HG03045 (cell line): ENCODE measurements at regions not wholly inside any gene's neighbourhood (a gene's known extent, or its start where the extent isn't known, plus 50 kb on each side); places are given as distances from the start of the nearest gene placed in this dataset.

ENCODE experiments used
- ATAC-seq: cut with Tn5 transposase; IDR thresholded peaks from one replicate; pipeline ENCODE4 v1.9.1; 2021; ENCODE audit warnings: mild to moderate bottlenecking, moderate library complexity; ENCODE audit not compliant: unreplicated experiment

DNA sequence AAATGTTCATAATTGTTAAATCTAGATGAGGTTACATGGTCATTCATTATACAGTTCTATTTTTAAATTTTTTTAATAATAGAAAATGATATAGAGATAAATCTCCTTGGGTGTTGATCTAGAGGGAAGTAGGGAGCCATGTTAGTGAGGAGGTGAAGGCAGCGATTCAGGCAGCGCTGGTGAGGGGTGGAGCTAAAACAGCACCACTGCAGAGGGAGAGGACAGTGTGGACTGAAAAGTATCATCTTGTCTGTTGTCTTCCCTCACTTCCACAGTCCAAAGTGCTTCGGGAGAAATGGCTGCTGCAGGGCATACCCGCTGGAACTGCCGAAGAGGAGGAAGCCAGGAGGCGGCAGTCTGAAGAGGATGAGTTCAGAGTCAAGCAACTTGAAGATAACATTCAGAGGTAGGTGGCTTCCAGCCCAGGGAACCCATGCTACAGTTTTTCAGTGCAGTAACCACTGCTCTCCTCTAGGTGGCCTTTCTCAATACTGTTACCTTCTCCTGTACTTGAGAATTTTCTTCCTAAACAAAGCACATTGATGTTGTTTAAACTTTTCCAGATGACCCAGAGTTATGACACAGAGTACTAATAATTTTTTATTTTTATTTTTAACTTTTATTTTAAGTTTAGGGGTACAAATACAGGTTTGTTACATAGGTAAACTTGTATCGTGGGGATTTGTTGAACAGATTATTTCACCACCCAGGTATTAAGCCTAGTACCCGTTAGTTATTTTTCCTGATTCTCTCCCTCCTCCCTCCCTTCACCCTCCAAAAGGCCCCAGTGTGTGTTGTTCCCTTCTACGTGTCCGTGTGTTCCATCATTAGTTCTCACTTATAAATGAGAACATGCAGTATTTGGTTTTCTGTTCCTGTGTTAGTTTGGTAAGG is 100.5 kb downstream of the PALM2AKAP2 start:
- ATAC-seq = no peak

DNA sequence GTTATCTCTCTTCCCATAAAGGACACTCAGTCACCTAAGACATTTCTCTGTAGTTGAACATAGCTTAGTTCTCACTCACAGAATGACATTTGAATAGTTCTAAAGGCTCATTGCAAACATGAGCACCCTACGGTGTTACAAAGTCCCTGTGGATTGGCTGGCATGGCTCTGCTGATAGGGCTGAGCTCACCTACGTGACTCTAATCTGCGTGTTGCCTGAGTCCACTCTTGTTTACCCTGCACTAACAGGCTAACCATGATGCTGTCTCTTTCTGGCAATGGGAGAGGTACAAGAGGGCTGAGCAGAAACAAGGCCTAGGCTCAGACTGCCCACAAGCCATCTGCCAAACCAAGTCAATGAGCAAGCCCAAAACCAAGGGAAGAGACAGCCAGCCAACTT is 103.6 kb downstream of the PALM2AKAP2 start:
- ATAC-seq = no peak

DNA sequence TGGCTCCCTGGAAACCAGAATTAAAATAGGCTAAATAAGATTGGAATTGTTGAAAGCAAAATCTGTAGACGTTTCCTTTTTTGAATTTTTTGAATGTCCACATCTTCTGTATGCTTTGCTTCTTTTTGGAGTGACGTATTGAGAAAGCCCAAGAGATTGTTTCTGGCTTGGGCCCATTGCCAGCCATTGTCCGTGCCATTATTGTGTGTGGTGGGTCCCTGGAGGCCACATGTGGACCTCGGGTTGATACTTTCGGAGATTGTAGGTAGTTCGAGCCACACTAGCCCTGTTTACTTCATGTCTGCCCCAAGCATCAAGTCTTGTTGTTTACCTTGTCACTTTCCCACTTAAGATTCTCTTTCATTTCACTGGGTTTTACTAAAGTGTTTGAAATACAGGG is 106.0 kb downstream of the PALM2AKAP2 start:
- no peak for ATAC-seq

DNA sequence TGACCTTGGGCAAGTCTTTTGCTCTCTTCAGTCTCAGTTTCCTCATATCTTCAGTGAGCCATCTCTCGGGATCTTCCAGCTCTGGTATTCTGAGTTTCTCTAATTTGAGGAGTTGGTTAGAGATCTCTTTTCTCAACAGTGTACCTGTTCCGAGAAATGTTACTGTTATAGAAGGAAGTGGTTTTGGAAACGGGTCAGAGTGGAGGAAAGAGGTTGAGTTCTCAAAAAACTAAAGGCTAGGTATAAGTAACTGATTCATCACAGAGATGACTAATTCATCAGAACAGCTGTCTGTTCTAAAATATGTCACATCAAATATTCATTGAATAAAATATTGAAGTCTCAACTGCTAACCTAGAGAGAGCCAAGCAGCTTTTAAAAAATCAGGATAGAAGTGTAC is 106.6 kb downstream of the PALM2AKAP2 start:
- no peak for ATAC-seq

DNA sequence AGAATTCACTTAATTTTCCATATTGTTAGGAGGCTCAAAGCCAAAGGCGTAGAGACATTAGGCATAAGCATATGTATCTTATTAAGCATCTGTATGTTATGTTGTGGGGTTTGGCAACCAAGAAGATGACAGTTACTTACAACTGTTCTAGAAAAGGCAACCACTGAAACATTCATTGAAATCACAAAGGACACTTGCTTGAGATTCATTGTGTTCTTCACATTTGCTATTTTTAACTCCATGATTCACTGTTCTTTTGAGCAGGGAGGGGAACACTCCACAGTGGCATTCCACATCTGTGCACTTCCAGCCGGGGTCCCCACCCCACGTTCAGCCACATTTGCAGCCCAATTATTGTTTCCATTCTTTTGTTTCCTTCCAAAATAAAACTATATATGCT is 107.1 kb downstream of the PALM2AKAP2 start:
- ATAC-seq = no peak

DNA sequence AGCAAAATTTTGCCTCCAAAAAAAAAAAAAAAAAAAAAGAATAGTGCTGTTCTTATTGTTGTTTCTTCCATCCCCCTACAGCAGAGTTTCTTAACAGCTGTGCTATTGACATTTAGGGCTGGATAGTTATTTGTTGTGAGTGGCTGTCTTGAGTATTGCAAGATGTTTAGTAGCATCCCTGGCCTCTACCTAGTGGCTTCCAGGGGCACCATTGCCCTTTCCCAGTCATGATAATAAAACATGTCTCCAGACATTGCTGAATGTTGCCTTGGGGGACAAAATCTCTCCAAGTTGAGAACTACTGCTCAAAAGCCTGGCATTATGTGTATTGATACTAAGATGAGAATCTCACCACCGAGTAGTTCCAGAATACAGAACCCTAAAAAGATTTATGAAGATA is 108.7 kb downstream of the PALM2AKAP2 start:
- ATAC-seq = no peak

DNA sequence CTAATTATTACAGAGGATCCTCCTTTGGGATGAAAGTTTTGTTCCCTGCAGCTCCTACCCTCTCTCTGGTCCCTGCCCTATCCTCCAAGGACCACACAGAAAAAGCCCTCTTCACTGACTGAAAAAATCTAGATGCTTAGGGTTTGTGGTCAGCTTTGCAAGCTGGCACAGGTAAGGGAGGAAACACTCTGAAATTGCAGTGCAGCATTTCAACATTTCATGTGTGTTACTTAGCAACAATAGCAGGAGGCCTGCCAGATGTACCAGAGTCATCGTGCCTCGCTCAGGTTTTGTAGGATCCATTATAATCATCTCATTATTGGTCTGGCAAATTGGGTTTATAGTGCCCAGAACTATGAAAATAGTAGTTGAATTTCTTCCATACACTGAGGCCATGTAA is 109.5 kb downstream of the PALM2AKAP2 start:
- no peak for ATAC-seq

DNA sequence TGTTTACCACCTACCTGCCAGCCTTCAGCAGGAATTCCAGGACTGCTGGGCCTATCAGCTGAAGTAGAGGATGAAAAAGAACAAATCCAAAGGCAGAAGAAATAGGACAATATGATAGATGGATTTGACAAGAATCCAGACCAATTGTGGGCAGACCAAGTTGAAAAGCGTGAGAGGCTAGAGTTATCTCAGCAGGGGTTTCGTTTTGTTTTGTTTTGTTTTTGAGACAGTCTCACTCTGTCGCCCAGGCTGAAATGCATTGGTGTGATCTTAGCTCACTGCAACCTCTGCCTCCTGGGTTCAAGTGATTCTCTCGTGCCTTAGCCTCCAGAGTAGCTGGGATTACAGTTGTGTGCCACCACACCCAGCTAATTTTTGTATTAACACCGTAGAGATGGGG is 113.2 kb downstream of the PALM2AKAP2 start:
- ATAC-seq = no peak

DNA sequence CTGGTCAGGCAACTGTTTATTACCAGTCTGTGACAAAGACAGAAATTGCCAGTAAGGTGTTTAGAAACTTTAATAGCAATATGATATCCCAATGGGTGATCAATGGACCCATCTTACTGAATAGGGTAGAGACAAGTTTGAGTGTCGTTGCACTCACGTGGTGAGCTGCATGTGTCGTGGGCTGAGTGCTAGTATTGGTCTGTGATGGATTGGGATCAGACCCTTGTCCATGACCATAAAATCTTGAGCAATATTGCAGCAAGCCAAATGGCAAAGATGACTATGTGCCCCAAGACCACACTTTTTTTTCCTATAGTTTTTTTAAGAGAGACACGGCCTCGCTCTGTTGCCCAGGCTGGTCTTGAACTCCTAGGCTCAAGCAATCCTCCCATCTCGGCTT is 114.5 kb downstream of the PALM2AKAP2 start:
- no peak for ATAC-seq

DNA sequence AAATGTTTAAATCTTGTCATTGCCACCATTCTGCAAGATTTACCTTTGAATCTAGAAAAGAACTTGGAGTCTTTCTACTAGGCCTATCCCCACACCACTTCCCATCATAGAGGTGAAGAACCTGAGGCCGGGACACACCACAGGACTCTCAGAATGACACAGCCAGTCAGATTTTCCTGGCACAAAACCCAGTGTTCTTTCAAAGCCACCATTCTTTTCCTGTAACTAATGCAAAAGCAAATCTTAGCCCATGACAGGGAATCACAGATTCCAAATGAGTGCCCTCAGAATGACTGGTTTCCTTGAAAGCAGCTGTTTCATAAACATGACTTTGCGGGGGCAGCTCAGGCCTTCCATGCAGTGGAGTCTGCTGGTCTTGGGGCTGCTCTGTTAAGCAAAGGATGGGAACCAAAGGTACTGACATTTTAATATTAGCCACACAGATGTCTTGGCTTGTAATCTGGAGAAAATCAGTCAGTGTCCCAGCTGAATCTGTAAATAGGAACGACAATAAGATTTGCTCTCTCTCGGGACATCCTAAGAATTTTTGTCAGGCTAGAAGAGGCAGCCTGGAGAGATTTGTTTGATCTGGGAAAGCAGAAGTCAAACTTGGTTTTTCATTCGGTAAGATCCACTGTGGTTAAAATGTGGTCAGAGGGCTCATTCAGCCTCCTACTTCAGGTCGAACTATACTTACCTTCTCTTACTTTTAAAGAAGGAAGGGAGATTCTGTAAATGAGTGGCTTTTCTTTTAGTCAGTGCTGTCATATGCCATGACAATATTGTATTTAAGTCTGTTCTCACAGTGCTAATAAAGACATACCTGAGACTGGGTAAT is 115.1 kb downstream of the PALM2AKAP2 start:
- ATAC-seq = peak; percentile 68

DNA sequence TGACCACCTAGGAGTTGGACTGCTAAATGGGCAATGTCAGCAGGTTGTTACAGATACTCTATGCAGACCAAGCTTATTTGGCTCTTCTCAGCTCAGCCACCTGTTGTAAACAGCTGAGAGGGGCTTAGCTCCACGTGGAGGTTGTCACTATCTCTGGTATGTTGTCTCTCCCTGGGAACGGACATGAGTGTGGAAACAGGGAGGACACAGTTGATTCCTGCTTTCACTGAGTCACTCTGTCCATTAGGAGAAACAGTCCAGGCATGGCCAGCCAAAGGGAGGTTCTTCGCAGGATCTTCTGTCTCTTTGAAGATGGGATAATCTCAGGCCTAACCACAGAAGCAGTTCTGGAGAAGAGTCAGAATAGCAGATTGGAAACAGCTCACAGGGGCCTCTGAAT is 121.2 kb downstream of the PALM2AKAP2 start:
- no peak for ATAC-seq

DNA sequence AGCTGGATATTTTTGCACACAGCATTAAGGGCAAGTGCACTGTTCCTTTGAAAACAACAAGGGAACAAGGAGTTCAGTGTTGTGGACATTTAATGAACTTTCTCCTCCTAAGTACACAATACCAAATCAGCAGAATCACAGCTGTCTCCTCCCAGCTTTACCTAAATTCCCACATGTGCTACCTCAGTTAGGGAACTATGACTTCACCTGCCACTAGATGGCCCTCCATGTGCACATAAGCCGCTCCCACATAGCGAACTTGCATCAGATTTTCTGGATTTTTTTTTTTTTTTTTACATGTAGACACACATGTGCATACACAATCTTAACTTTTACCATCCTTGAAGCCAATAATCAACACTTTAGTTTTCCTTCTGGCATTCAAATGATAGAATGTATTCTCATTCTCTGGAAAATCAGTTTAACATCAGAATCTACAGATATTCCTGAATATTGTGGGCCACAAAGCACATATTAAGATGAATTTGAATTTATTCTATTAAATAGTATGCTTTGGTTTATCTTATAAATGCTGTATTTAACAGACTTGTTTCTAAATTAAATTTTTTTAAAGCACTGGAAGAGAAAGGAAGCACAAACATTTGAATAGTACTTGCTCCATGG is 123.6 kb downstream of the PALM2AKAP2 start:
- no peak for ATAC-seq

DNA sequence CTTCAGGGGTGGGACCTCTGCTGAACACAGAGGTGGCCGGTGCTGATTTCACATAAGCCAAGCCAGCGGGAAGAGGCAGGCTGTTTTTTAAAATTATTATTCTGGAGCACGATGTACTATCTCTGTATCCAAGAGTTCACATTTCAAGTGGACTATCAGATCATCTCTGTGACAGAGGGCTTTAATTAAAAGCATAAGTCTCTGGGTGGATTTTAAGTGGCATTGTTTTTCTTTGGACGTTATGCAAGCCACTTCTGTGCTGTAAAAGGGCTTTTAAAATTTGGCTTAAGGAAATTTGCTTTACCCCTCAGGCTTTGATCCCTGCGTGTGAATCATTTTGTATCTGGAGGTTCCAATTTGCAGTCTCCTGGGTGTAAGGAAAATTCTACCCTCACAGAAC is 124.7 kb downstream of the PALM2AKAP2 start:
- no peak for ATAC-seq

DNA sequence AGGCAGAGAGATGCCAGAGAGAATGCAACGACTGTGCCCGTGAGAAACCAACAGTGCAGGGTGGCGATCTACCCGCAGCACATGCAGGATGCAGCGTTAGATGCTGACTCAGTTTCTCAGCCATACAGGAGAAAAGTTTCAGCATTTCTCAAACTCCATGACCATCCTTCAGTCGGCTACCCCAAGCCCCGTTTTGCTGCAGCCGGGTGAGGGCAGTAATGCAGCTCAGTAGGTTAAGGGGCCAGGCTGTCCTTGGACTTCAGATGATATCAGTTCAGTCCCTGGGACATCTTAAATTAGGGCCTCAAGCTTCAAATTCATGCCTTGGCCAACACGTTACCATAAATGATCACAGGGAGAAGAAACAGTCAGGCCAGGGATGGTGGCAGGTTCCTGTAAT is 125.5 kb downstream of the PALM2AKAP2 start:
- no peak for ATAC-seq

DNA sequence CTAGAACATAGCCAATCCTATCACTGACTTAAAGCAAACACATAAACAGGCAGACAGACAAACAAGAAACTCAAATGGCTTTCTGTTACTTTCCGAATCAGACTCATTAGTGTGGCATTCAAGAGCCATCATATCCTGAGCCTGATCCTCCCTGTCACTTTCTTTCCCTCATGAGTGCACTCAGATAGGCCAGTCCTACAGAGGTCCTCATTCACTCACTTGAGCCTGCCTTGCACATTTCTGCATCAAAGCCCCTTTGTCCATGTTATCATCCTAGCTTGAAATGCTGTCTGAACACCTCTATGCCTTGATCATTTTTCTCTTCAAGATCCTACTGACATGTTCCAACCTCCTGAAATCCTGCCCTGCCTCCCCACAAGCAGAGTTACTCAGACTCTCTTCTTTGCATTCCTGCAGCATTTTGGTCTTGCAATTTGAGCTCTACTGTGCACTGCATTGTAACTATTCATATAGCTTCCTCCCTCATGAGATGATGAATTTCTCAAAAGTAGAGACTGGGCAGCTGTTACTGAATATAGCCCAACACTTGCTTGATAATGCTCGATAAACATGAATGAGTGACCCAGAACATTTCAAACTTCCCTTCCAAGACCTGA is 126.9 kb downstream of the PALM2AKAP2 start:
- no peak for ATAC-seq

DNA sequence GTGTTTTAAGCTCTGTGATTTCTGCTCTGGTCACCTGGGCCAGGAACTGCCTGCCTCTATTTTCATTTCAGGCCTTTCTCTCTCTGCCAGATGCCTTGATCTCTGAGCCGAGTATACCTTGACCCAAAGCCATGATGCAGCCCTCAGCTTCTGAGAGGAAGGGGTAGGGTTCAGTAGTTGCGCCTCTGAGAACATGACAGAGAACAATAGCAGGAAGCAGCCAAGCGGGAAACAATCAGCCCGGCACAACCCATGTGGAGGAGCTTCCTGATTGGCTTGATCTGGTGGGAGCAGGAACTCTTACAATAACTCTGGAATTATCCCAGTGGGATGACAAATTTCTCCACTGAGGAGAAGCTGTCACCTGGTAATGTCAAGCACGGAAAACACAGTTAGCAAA is 127.4 kb downstream of the PALM2AKAP2 start:
- peak; percentile 68 for ATAC-seq

DNA sequence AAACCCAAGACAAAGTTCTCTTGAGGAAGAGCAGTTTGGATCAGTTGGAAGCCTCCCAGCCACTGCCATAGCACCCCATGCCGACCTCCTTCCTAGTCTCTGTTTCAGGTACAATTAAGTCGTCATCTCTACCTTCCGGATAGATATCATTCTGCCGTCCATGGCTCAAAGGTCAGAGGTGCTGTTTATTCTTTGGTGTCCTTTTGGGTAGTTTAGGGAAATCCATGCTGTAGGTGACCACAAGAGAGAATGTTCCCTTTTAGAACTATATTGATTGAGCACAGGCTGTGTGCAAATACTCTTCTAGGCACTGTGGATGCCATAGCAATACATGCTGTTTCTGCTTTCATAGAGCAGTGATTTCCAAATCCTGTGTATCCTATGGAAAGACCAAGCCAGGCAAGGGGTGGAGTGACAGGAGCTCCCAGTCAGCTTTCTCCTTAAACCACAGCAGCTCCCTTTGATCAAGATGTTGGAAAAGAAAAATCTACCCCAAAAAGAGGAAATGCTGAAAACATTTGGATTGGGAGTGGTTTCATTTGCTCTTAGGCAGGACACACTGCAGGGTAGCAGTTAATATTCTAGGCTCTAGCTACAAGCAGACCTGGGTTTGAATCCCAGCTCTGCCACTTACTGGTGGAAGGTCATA is 127.9 kb downstream of the PALM2AKAP2 start:
- no peak for ATAC-seq

DNA sequence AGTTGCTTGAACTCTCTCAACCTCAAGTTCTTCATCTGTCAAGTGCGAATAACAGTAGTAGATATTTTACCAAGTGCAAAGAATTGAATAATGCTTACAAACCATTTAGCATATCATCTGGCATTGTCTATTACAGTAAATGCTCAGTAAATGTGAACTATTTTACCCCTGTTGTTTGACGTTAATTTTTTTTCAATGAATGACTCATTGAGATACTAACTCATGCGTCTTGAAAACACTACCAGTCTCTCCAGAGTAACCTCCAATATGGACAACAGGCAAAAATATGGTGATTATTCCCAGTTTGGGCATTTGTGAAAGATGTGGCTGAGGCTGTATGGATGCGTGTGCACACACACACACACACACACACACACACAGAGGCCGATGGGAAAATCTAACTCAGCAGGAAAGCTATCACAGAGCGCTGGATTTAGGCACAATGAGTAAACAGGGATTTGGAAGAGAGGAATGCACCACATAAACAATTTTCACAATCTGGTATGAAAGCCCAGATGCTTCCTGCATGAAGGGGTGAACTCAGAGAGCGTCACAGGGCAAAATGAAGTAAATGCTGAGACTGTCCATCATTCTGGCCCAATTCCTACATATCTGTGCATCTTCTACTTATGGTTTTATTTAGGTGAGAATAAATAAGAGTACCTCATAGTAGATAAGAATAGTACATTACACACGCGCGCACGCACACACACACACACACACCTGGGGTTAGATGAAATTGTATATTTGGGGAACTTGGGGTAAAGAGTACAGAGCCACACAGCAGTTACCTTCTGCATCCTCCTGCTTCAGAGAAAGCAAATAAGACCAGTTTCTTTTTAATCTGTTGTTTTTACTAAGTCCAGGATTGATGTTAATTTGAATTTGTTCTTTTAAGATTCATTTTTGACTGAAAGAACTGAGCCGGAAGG is 128.7 kb downstream of the PALM2AKAP2 start:
- ATAC-seq = no peak

DNA sequence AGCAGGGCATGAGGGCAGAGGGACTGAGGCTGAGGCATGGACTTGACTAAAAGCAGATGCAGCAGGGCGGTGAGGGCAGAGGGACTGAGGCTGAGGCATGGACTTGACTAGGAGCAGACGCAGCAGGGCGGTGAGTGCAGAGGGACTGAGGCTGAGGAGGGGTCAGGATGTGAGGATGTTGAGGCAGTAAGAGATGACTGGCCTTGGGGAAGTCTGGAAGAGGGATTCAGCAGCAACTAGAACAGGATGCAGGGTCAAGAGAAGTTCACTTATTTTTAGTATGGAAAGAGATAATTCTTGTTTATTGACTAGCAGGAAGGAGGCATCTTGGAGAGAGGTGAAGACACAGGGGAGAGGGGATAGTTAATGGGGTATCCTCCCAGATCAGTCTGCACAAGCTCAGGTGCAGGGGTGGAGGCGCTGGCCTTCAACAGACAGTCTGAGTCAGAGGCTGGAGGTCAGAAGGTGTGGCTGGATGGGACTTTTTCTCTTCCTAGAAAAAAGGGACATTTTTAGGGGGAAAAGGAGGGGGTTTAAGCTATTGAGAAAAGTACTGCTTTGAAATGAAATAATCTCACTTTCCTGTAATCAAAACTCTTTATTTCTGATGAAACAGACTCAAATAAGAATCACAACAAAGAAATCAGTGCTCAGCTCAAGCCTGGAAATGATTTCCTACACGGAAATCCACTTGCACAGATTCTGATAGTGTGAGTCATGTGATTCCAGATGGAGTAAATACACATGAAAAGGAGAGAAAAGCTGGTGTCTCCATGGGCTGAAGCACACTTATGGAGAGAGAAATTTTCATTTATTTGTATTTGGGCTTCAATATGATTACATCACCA is 130.9 kb downstream of the PALM2AKAP2 start:
- no peak for ATAC-seq
